ENCODE measurements at regions not wholly inside any gene's neighbourhood (a gene's known extent, or its start where the extent isn't known, plus 50 kb on each side); places are given as distances from the start of the nearest gene placed in this dataset.
"Not testable (repeated sequence)": the region's sequence is repeated elsewhere in the genome, so short reads cannot be mapped to it uniquely, and the experiment has no call there.

- no peak for DNase-seq (ENCODE audit: low read depth)
- no peak for TF ChIP-seq CTCF (IDR thresholded peaks at IDR 0.05; ENCODE audit: control insufficient read depth, extremely low read depth, insufficient read depth)
- H3K4me3 ChIP-seq (ENCODE audit: low read depth, low read length): no peak overlapping the region
These were observed 118.7 kb downstream of the DIRAS2 start for GRCh38 chr9:90523958-90524357.

- no peak for TF ChIP-seq CTCF (IDR thresholded peaks at IDR 0.05; ENCODE audit: control insufficient read depth, extremely low read depth, insufficient read depth)
- no peak for DNase-seq (ENCODE audit: low read depth)
- no peak overlapping the region for H3K4me3 ChIP-seq (ENCODE audit: low read depth, low read length)
These were observed 116.2 kb downstream of the DIRAS2 start for GRCh38 chr9:90526386-90526785.

GRCh38 chr9:90536094-90536493 lies 106.5 kb downstream of the DIRAS2 start:
- not testable (repeated sequence) for DNase-seq (ENCODE audit: low read depth); H3K4me3 ChIP-seq (ENCODE audit: low read depth, low read length)

GRCh38 chr9:90538566-90538965 lies 104.1 kb downstream of the DIRAS2 start:
- no peak for DNase-seq (ENCODE audit: low read depth)
- H3K4me3 ChIP-seq (ENCODE audit: low read depth, low read length): no peak overlapping the region
- TF ChIP-seq CTCF (IDR thresholded peaks at IDR 0.05; ENCODE audit: control insufficient read depth, extremely low read depth, insufficient read depth): no peak

GRCh38 chr9:90539286-90539685 lies 103.3 kb downstream of the DIRAS2 start:
- no peak overlapping the region for H3K4me3 ChIP-seq (ENCODE audit: low read depth, low read length)
- no peak for TF ChIP-seq CTCF (IDR thresholded peaks at IDR 0.05; ENCODE audit: control insufficient read depth, extremely low read depth, insufficient read depth)
- DNase-seq (ENCODE audit: low read depth): no peak

GRCh38 chr9:90540734-90541133 lies 101.9 kb downstream of the DIRAS2 start:
- no peak overlapping the region for H3K4me3 ChIP-seq (ENCODE audit: low read depth, low read length)
- no peak for TF ChIP-seq CTCF (IDR thresholded peaks at IDR 0.05; ENCODE audit: control insufficient read depth, extremely low read depth, insufficient read depth)
- DNase-seq (ENCODE audit: low read depth): no peak

GRCh38 chr9:90544488-90544887 lies 98.1 kb downstream of the DIRAS2 start:
- no peak overlapping the region for H3K4me3 ChIP-seq (ENCODE audit: low read depth, low read length)
- no peak for DNase-seq (ENCODE audit: low read depth)
- no peak for TF ChIP-seq CTCF (IDR thresholded peaks at IDR 0.05; ENCODE audit: control insufficient read depth, extremely low read depth, insufficient read depth)

GRCh38 chr9:90546200-90546599 lies 96.4 kb downstream of the DIRAS2 start:
- DNase-seq (ENCODE audit: low read depth): peak; percentile 40
- H3K4me3 ChIP-seq (ENCODE audit: low read depth, low read length): no peak overlapping the region
- TF ChIP-seq CTCF (IDR thresholded peaks at IDR 0.05; ENCODE audit: control insufficient read depth, extremely low read depth, insufficient read depth): no peak
